ENCODE measurements at regions not wholly inside any gene's neighbourhood (a gene's known extent, or its start where the extent isn't known, plus 50 kb on each side); places are given as distances from the start of the nearest gene placed in this dataset.

- H3K4me3 Mint-ChIP-seq: no peak overlapping the region
- no peaks in the 10 kb centered on the region for H3K9me3 ChIP-seq (ENCODE audit: control insufficient read depth, low read length)
- H3K9ac ChIP-seq (ENCODE audit: extremely low read depth, low read length, poor library complexity, severe bottlenecking): no peak overlapping the region
- no peak overlapping the region for H3K4me3 ChIP-seq (ENCODE audit: low read length)
- H3K4me1 Mint-ChIP-seq: no peaks in the 10 kb centered on the region
- H3K27me3 ChIP-seq (ENCODE audit: control insufficient read depth, insufficient read depth, low read length, poor library complexity, severe bottlenecking): no peaks in the 10 kb centered on the region
- no peaks in the 10 kb centered on the region for H3K27me3 Mint-ChIP-seq (ENCODE audit: insufficient read depth)
- H3K27ac ChIP-seq (ENCODE audit: low read depth, low read length): no peak overlapping the region
- H3K36me3 Mint-ChIP-seq (ENCODE audit: low read depth): no peaks in the 10 kb centered on the region
- no peaks in the 10 kb centered on the region for H3K4me1 ChIP-seq (ENCODE audit: control insufficient read depth, insufficient read depth, low read length)
- WGBS, 2 experiments (ENCODE audit: insufficient coverage in 1 of 2, insufficient read length in 1 of 2): 91 to 100% methylated on average over 1 to 3 of the region's 3 CpGs
- H3K9me3 Mint-ChIP-seq: peaks cover 12% of the 10 kb centered on the region
- no peak for DNase-seq
- H3K36me3 ChIP-seq (ENCODE audit: control insufficient read depth, insufficient read depth, low read length): no peaks in the 10 kb centered on the region
- no peak overlapping the region for H3K27ac Mint-ChIP-seq
- TF ChIP-seq, protein P1, sequence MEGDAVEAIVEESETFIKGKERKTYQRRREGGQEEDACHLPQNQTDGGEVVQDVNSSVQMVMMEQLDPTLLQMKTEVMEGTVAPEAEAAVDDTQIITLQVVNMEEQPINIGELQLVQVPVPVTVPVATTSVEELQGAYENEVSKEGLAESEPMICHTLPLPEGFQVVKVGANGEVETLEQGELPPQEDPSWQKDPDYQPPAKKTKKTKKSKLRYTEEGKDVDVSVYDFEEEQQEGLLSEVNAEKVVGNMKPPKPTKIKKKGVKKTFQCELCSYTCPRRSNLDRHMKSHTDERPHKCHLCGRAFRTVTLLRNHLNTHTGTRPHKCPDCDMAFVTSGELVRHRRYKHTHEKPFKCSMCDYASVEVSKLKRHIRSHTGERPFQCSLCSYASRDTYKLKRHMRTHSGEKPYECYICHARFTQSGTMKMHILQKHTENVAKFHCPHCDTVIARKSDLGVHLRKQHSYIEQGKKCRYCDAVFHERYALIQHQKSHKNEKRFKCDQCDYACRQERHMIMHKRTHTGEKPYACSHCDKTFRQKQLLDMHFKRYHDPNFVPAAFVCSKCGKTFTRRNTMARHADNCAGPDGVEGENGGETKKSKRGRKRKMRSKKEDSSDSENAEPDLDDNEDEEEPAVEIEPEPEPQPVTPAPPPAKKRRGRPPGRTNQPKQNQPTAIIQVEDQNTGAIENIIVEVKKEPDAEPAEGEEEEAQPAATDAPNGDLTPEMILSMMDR (conservative IDR thresholded peaks at IDR 0.05): no peak
Measured at GRCh38 chr3:88509582-88509981, 359.8 kb downstream of the C3orf38 start.

DNA sequence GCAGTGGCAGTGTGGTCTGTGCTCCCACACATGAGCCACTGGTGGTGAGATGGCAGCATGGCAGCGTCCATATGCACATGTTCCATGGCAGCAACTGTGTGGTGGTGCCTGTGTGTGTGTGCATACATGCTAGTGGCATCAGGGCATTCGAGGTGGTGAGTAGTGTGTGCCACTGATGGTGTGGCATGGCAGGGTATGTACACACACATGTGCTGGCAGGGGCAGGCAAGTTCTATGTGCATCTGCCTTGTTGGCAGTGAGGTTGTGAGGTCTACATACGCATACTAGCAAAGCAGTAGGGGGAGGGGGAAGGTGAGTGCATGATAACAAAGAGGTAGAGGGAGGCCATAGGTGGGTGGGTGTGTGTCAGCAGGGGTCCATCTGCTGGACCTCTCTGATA lies 378.7 kb downstream of the C3orf38 start:
- Mint-ChIP-seq H3K27ac (peak overlapping the region; percentile 32), H3K27me3 (ENCODE audit: insufficient read depth) (no peaks in the 10 kb centered on the region)

DNA sequence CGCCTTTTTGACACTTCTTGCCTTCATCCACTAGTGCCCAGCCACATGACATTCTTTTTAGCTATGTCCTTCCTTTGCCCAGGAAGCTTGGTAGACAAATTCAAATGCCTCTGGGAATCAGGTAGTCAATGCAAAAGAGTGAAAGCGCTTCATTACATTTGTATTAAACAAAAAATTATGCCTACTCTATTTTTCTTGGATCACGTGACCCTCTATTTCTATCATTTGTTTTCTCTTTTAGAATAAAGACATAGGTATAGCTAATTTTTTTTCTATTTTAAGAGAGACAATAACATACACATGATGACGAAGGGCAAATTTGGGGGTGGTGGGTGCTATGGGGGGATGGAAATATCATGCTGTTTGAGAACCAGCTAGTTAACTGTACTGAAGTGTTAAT lies 384.8 kb downstream of the C3orf38 start:
- Histone ChIP-seq H3K4me1 (ENCODE audit: control insufficient read depth, insufficient read depth, low read length) (no peaks in the 10 kb centered on the region), H3K36me3 (ENCODE audit: control insufficient read depth, insufficient read depth, low read length) (no peaks in the 10 kb centered on the region), H3K4me3 (ENCODE audit: low read length) (no peak overlapping the region), H3K27ac (ENCODE audit: low read depth, low read length) (no peak overlapping the region), H3K9me3 (ENCODE audit: control insufficient read depth, low read length) (no peaks in the 10 kb centered on the region), H3K27me3 (ENCODE audit: control insufficient read depth, insufficient read depth, low read length, poor library complexity, severe bottlenecking) (no peaks in the 10 kb centered on the region), H3K9ac (ENCODE audit: extremely low read depth, low read length, poor library complexity, severe bottlenecking) (no peak overlapping the region)
- Mint-ChIP-seq H3K27me3 (ENCODE audit: insufficient read depth) (no peaks in the 10 kb centered on the region), H3K4me3 (no peak overlapping the region), H3K36me3 (ENCODE audit: low read depth) (no peaks in the 10 kb centered on the region), H3K9me3 (no peaks in the 10 kb centered on the region), H3K4me1 (no peaks in the 10 kb centered on the region), H3K27ac (no peak overlapping the region)
- TF ChIP-seq, protein P1 (conservative IDR thresholded peaks at IDR 0.05): no peak
- WGBS, 2 experiments (ENCODE audit: insufficient coverage in 1 of 2, insufficient read length in 1 of 2): 61 to 100% methylated on average over 1 to 3 of the region's 4 CpGs
- no peak for DNase-seq

More for the DNA sequence above, 378.7 kb downstream of the C3orf38 start:
- 87 to 88% methylated on average over 1 to 3 of the region's 3 CpGs for WGBS, 2 experiments (ENCODE audit: insufficient coverage in 1 of 2, insufficient read length in 1 of 2)
- H3K9me3 ChIP-seq (ENCODE audit: control insufficient read depth, low read length): peaks cover 17% of the 10 kb centered on the region
- H3K4me1 Mint-ChIP-seq: no peaks in the 10 kb centered on the region
- no peaks in the 10 kb centered on the region for H3K4me1 ChIP-seq (ENCODE audit: control insufficient read depth, insufficient read depth, low read length)
- no peaks in the 10 kb centered on the region for H3K36me3 ChIP-seq (ENCODE audit: control insufficient read depth, insufficient read depth, low read length)
- no peak overlapping the region for H3K4me3 ChIP-seq (ENCODE audit: low read length)
- TF ChIP-seq, protein P1 (conservative IDR thresholded peaks at IDR 0.05): no peak
- peaks cover 1% of the 10 kb centered on the region for H3K9me3 Mint-ChIP-seq
- DNase-seq: no peak
- no peak overlapping the region for H3K4me3 Mint-ChIP-seq
- H3K36me3 Mint-ChIP-seq (ENCODE audit: low read depth): no peaks in the 10 kb centered on the region
- no peak overlapping the region for H3K27ac ChIP-seq (ENCODE audit: low read depth, low read length)
- no peaks in the 10 kb centered on the region for H3K27me3 ChIP-seq (ENCODE audit: control insufficient read depth, insufficient read depth, low read length, poor library complexity, severe bottlenecking)
- no peak overlapping the region for H3K9ac ChIP-seq (ENCODE audit: extremely low read depth, low read length, poor library complexity, severe bottlenecking)

Measured in endodermal cell (in vitro differentiated cells).